HG02642 (cell line): ENCODE measurements at regions not wholly inside any gene's neighbourhood (a gene's known extent, or its start where the extent isn't known, plus 50 kb on each side); places are given as distances from the start of the nearest gene placed in this dataset.
"Not testable (repeated sequence)": the region's sequence is repeated elsewhere in the genome, so short reads cannot be mapped to it uniquely, and the experiment has no call there.

ENCODE experiments used
- ATAC-seq: cut with Tn5 transposase; IDR thresholded peaks from one replicate; pipeline ENCODE4 v1.9.1; 2021; ENCODE audit warnings: mild to moderate bottlenecking; ENCODE audit not compliant: unreplicated experiment, poor library complexity

DNA sequence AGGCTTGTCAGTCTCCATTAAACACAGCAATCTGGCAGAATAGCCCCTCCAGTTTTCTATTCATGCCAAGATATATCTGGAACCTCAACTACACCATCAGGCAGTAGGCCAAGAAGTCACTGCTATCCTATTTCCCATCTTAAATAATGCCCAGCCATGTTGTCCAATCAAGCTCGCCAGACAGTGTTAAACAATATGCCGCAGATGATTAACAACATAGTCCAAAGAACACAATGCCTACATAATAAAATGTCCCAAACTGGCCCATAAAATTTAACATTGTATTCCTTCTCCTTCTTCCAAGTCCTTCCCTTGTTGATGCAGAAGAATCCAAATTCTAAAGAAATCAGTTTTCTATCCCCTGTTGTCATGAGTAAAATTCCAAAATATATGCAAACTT lies 427.4 kb upstream of the PPP2R3A start:
- ATAC-seq, result no peak

DNA sequence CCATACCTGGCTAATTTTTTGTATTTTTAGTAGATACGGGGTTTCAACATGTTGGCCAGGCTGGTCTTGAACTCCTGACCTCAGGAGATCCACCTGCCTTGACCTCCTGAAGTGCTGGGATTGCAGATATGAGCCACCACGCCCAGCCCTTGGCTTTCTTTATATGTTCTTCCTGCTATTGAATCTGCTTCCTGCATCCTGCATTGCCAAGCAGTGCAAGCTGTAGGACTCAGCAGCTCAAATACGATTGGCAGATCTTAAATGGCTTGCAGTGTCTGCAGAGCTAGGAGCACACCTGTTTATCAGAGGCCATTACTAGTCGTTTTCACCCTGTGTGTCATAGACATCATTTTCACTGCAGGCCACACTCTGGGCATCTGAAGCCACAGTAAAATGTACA lies 426.2 kb upstream of the PPP2R3A start:
- no peak for ATAC-seq

DNA sequence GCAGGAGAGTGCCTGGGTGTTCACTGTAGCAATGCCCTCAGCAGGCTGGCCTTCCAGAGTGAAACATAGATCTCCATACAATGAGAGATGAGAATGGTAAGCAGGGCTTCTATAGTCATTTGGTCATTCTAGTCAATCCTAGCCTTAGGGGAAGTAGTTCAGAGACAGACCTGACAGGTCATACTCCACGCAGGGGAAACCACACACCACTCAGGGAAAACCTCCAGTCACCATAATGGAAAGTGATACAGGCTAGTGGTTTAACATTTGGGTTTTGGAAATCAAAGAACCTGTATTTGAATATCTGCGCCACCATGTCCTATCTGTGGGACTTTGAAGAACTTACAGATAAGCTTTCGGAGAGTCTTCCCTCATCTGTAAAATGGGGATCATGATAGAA lies 425.7 kb upstream of the PPP2R3A start:
- no peak for ATAC-seq

DNA sequence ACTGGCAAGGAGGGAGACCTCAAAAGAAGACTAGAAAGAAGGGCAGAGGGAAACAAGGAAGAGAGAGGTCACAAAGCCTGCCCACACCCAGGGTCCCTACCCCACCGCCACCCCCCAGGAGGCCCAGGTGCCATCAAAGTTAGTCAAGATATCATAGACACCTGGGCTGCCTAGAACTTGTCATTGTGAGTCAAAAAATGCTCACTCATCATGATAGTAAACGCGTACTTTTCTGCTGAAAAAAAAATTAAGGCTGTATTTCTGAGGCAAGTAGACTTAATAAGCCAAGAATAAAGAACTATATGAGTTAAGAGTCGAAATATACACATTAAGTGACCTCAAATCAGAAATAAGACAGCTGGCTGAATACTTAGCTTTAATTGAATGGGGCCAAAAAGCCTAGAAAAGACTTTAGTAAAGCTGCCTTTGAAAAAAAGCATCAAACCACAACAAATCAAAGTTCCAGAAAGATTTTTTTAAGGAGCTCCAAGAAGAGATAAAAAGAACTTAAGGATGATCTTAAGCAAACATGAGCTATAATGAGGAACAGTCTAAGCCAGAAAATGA lies 415.5 kb upstream of the PPP2R3A start:
- ATAC-seq, result no peak

DNA sequence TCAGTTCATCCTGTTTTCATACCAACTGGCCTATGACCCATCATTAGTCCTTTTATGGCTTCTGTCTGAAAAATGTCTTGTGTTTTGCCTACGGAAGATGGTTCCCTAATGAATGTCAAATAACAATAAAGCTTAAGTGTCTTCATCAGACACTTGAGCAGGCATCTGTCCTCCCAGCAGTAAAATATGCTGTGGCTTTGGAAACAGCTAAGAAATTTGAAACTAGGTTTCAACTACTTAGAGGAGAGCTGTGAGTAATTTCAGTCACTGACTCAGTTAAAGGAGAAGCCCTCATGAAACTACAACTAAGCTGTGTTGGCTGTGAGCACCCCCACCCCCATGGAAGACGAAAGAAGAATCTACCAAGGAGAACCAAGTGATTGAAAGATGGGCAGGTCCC lies 409.4 kb upstream of the PPP2R3A start:
- ATAC-seq, result no peak

DNA sequence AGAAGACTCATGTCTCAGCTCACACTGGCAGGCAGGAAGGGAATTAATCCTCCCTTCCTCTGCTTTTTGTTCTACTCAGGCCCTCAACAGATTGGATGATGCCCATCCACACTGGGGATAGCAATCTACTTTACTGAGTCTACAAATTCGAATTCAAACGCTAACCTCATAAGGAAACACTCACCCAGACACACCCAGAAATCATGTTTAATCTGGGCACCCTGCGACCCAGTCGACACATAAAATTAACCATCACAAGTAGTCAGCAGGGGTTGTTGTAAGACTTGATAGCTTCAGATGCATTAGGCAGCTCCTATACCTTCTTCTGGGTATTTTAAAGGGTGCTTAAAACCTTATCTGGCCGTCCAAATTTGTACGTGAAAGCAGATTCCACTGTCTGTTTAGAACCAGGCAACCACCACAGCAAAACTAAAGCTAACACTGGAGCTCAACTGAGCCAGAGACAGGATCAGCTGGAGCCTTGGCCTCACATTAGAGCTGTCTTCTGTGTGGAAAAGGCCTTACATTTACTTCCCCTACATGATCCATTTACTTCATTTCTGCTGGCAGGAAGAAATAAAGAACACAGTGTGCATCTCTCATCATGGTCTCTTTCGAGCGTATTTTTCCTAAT lies 407.3 kb upstream of the PPP2R3A start:
- no peak for ATAC-seq

DNA sequence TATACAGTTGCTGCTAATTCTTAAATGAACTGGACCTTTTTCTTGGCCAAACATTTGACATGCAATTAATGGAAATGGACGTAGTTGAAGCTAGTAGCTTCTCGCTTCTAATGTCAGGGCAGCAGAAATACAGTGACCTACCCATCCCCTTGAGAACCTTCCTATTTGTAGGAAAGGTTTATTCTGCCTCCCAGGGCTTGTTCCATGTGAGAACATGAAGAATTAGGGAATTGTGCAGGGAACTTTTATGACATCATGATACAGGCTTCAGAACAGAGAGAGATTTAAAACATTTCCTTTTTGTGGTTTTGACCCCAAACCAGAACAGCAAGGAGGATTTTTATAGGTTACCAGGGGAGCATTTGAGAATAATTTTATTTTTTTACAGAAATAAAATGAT lies 406.6 kb upstream of the PPP2R3A start:
- ATAC-seq, result no peak

DNA sequence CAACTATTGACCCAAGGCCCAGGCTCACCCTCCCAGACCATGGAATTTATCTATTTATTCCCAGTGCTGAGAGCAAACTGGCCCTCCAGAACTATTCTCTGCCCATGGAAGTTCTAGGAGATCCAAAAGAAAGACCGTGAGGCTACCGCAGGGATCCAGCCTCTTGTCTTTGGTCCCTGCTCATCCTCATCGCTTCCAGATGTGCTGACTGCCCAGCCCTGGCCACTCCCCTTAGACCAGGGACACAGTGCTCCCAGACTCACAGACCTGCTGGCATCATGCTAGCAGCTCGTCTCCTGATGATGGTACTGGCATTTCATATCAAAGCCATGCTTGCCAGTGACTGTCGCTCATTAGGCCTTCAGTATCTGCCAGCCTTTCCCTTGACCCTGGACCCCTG lies 405.7 kb upstream of the PPP2R3A start:
- no peak for ATAC-seq

DNA sequence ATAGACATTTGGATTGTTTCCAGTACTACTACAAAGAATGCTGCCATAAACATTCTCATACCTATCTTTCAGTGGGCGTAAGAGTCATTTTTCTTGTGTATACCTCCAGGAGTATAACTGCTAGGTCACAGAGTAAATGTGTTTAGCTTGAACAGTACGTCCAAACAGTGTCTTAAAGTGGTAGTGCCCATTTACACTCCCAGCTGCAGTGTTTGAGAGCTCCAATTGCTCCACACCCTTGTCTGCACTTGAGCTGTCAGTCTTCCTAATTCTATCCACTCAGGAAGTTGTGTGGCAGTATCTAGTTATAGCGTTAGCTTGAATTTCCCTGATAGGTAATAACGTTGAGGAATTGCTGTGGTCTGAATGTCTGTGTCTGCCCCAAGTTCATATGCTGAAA lies 404.7 kb upstream of the PPP2R3A start:
- no peak for ATAC-seq

DNA sequence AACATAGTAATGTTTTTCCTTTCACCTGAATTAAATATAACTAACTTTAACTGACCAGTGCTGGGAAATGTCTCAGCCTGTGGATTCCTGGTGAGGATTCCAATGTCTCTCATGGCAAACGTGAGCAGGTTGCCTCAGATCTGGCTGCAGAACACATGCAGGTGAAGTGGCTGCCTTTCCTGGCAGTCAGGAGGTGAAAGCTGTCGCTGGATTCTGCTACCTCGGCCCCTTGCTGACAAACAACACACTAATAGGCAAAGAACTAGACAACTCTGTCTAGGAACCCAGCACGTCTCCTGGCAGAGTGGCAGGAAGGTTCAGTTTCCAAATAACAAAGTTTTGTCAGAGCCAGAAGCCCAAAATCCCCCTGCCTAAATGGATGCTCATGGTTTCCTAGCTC lies 400.8 kb upstream of the PPP2R3A start:
- ATAC-seq, result no peak

DNA sequence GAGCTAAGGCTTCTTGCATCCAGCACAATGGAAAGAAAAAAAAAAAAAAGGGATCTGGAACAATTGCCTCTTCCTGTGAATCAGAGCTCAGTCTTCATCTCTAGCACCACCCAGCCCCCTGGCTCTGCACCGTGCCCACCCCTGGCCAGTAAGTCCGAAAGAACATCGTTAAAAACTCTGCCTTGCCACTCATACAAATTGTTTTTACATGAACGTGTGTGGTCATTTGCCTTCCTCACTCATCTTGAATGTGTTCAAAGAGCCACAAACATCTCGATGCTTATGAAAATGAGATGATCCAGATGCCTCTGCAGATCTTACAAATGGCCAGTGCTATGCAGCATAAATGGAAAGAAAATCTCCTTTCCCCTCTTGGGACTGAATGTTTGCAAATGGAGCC lies 400.0 kb upstream of the PPP2R3A start:
- no peak for ATAC-seq

DNA sequence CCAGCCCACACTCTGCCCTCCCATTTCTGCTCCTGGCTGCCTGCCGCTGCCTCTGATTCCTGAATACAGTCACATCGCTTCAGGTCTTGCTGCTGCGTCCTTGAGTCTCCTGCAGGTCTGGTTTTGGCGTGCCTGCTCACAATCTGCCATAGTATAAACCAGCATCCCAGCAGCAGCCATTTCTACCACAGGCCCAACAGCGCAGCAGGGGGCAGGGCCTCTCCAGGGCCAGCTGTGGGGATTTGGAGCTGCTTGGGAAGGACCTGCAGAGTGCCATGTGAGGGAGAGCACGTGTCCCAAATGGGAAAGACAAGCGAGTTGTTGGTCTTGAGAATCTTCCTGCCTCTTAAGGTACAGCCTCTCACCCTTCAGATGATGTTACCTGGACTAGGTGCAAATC lies 398.3 kb upstream of the PPP2R3A start:
- ATAC-seq, result no peak

DNA sequence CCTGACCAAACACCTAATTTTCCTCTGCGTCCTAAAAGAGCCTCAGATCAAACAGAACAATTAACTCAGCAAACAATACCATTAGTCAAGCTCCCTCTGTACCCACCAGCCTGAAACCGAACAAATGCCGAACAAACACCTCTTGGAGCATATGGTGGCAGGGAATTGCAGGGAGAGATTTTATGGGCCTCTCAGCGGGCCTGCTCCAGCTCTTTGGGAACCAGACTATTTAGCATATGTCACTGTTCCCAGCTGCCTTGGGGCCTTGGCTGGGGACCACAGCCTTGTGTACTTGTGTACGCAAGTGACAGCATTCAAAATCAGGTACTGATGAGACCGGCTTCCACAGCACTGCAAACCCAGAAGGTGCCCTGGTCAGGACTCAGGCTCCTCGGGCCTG lies 388.8 kb upstream of the PPP2R3A start:
- ATAC-seq, result no peak

DNA sequence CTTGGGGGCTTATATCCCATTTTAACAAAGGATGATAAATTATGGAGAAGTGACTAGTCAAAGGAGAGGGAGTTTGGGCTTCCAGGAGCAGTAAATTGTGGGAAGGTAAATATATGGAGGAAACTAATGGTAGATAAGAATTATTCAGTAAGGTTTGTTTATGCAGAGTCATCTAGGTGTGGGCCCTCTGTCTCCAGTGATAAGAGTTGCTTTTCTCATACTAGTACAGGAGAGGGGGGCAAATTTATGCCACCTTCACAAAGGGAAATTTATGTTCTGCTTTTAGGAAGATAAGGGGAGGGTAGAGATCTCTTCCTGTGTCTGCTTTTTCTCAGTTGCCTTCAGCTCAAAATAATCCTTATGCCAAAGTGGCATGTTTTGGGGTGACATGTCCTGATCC lies 383.7 kb upstream of the PPP2R3A start:
- no peak for ATAC-seq

DNA sequence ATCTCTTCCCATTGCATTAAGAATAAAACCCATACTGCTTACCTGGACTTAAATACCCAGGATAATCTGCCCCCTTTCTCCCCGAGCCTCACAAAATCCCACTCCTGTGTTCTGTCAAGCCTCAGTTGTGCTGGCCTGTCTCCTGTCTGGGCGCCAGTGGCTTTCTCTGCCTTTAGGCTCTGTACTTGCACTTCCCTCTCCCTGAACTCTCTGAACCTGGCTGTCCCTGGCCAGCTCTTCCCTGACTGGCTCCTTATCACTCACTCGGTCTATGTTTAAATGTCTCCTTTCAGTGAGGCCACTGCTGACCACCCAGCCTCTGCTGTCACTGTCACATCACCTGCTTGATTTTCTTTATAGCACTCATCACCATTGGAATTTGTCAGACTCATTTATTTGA lies 382.7 kb upstream of the PPP2R3A start:
- ATAC-seq, result no peak

DNA sequence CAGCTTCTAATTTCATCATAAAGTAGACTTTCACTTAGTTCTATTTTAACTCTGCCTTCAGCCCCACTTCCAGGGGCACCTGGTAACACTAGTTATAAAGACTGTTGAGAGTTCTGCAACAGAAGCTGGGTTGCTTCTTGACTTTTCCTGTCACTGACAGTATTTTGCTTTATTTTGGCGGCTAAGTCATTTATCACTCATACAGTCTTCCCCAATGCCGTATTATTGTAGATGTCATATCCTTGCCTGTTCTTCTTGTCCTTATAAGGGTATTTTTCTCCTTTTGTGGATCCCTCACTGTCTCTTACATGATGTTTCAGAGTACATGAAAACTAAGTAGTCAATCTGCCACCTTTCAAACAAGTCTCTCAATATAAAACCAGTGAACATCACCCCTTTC lies 369.0 kb upstream of the PPP2R3A start:
- ATAC-seq, result no peak

DNA sequence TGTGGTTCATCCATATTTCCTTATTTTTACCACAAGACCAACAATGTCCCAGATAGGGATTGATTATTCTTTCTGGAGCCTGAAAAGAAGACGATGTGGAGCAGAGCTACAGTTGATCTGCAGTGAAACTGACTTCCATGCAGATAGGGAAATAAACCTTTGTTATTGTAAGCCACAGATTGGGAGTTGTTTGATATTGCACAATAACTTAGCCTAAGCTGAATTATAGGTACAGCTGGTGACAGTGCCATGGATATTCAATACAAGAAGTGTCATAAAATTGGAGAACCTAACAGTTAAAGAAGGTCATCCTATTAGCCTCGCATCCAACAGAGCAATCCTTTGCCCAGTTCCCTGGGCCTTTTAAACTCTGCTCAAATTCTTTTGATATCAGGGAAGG lies 367.7 kb upstream of the PPP2R3A start:
- no peak for ATAC-seq

DNA sequence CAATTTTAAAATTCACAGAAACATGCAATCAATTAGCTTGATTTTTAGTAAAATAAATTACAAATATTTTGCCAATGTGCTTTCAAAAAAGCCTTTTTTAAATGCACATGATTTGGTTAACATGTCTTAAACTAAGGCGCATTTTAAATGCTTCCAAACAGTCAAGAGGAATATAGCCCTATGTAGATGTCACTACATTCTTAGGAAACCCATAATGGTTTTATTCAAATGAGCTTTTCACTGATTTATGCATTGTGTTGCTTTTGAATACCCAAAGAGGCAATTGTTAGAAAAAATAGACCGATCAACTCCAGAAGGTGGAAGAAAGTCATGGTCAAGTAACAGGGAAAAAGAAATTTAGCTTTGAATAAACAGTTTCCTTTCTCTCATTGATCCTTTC lies 366.9 kb upstream of the PPP2R3A start:
- no peak for ATAC-seq

DNA sequence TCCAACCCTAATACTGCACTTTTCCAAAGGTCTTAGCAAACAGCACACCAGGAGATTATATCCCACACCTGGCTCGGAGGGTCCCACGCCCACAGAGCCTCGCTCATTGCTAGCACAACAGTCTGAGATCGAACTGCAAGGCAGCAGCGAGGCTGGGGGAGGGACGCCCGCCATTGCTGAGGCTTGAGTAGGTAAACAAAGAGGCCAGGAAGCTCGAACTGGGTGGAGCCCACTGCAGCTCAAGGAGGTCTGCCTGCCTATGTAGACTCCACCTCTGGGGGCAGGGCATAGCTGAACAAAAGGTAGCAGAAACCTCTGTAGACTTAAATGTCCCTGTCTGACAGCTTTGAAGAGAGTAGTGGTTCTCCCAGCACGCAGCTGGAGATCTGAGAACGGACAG lies 361.0 kb upstream of the PPP2R3A start:
- not testable (repeated sequence) for ATAC-seq

DNA sequence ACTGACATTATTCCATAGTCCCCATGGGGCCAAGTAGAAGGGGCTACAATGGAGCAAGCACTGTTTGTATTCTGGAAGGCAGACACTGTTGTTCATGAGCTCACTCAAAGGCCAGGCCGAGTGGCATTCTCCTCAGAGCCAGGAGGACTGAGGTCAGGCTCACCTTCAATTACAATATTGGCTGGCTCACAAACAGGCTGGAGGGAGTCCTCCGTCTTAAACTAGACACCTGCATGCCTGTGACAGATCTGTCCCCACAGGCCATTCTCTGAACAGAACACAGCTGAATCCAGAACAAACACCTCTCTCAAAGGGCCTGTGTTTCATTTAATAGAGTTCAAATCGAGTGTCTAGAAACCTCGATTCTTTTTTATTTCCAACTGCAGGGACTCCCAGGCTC lies 347.4 kb upstream of the PPP2R3A start:
- ATAC-seq, result no peak

DNA sequence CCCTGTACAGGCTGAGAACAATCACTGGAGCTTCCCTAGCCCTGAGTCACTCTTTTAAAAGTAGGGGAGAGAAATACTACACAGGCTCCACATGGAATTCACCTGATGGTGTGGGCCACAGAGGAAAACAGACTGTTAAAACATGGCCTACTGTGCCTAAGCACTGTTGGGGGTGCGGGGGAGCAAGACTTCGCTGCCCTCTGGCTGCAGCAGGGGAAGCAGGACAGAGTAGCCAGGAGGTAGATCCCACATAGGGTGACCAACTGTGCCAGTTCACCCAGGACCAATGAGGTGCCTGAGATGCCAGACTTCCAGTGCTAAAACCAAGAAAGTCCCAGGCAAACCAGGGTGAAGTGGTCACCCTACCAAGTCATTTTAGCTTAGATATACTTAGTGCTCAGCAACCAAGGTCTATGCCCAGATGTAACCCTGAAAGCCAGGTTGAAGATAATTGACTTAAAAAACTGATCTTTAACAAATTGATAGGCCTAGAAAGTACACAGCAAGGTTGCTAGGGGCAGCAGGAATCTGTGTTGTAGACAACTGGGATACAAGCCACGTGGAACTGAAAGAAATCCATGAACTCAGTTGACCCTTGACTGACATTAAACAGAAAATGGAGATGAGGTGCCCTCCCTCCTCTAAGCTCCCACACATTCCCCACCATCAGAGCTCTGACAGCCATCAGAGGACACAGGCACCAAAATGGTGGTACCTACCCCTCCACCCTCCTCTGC lies 344.2 kb upstream of the PPP2R3A start:
- no peak for ATAC-seq

DNA sequence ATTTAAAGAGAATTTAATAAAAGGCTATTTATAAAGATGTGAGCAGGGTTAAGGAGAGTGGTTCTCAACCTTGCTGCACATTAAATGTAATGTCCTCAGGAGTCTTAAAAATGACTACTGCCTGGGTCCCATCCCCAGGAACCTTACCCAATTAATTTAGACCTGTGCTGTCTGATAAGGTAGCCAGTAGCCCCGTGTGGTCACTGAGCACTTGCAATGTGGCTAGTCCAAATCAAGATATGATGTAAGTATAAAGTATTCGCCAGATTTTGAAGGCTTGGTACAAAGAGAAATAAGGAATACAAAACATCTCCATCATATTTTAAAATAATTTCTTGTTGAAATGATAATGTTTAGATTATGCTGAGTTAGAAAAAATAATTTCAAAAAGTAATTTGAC lies 343.3 kb upstream of the PPP2R3A start:
- no peak for ATAC-seq
